NOMO-1 (cell line): ENCODE measurements at regions not wholly inside any gene's neighbourhood (a gene's known extent, or its start where the extent isn't known, plus 50 kb on each side); places are given as distances from the start of the nearest gene placed in this dataset.
"Not testable (repeated sequence)": the region's sequence is repeated elsewhere in the genome, so short reads cannot be mapped to it uniquely, and the experiment has no call there.

Experiments used
- DNase-seq, 2 experiments: peaks; one replicate each; lab custom pipeline; 2025; ENCODE audit not compliant: unreplicated experiment in 2 of 2; lab: John Stamatoyannopoulos, UW

- DNase-seq = no peak
Observed at GRCh38 chr15:87490666-87491065, 765.9 kb downstream of the NTRK3 start.

DNA sequence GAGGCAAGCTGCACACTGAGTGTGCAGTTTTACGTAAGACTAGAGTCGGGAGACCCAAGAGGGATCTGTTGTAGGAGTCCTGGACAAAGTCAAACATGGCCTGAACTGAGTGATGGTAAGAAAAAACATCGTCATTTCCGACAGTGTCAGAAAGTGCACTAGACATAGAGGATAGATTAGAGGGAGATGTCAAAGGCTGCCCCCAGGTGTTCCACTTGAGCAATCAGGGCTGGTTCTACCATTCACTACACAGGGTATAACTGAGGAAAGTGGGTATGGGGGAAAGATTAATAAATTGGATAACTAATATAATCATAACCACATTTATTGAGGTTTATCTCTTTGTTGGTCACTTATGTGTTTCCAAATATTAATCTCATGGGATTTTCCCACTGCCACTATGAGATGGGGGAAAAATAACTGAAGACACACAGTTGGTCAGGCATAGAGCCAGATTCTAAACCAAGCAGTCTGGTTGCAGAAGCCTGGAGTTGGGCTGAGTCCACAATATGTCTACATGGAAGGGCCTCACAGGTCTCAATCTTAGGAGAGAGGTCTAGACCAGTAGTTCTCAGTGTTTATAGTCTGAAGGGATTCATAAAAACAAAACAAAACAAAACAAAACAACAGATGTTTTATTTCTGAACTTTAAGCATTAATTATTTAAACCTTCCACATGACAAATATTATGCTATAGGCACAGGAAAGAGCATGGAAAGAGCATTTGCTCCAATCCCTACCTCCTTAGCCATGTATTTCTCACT, 766.5 kb downstream of the NTRK3 start:
- DNase-seq = no peak

GRCh38 chr15:87489456-87489855, 767.1 kb downstream of the NTRK3 start:
- DNase-seq = no peak

DNA sequence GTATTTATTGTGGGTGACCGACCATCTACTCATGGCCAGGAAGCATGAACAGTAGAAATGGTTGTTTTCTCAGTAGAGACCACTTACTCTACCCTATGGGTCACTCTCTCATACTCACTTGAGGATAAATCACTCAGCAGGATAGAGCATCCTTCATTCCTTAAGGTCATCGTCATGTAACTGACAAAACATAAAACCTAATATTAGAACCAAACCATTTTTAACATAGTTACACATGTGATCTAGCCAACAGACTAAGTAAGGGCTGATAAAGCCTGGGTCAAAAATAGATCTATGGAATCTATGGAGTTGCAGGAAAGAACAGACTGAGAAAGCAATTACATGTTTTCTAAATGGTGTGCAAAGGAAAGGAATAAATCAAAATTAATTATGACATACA, 769.1 kb downstream of the NTRK3 start:
- no peak for DNase-seq

- no peak for DNase-seq
Observed at GRCh38 chr15:87483468-87483867, 773.1 kb downstream of the NTRK3 start.

GRCh38 chr15:87481126-87481525, 775.4 kb downstream of the NTRK3 start:
- no peak for DNase-seq

GRCh38 chr15:87478687-87479072, 777.9 kb downstream of the NTRK3 start:
- no peak for DNase-seq

GRCh38 chr15:87477737-87478686, 778.5 kb downstream of the NTRK3 start:
- DNase-seq = peak in 1 of 2 experiments; percentile 60

- DNase-seq = no peak
Observed at GRCh38 chr15:87477026-87477425, 779.5 kb downstream of the NTRK3 start.

DNA sequence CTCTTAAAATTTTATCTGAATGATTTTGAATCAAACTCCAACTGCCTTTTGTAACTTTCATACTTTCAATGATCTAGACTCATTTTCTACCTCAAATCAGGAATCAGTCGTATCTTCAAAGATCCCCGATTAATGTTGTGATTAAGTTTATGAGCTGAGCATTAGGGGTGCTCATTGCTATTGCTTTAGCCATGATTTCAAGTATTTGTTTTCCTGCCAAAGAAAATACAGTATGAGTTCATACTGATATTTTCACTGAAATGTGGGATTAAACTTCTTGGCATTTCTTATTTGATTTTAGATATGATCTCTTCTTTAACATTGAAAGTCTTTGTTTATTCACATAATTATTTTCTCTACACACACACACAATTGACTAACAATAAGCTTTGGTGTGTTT, 785.6 kb downstream of the NTRK3 start:
- no peak for DNase-seq

- DNase-seq = not testable (repeated sequence)
Observed at GRCh38 chr15:87463956-87464355, 792.6 kb downstream of the NTRK3 start.

DNA sequence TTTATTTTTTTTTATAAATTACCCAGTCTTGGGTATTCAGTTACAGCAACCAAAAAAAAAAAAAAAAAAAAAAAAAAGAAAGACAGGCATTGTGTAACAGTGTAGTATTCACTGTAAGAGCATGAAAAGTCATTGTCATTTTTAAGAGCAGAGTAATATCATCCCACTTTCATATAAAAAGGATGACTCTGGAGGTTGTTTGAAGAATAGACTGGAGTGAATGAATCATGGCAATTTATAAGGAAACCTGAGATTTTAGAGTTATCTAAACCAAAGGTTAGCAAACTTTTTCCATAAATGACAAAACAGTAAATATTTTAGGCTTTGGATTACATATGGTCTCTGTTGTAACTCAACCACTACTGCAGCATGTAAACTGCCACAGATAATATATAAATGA, 794.9 kb downstream of the NTRK3 start:
- DNase-seq = no peak

GRCh38 chr15:87454860-87455259, 801.7 kb downstream of the NTRK3 start:
- DNase-seq = no peak

- DNase-seq = no peak
Observed at GRCh38 chr15:87450314-87450713, 806.2 kb downstream of the NTRK3 start.

GRCh38 chr15:87439090-87439489, 817.4 kb downstream of the NTRK3 start:
- DNase-seq = no peak

DNA sequence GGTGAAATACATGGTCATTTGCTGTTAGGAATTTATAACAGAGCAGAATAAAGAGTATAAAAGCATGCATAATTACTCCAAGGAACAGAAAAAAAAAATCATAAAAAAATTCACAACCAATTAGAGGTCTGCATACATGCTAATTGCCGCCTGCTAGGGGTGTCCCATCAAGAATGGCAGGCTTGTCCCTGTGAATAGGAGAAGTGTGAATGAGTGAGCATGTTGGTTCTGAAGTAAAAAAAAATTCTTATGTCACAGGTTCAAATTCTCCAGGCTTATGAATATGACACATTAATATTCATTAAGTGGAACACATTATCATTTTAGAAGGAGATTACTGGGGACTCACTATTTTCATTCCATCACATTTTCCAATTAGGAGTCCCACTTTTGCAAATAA, 822.7 kb downstream of the NTRK3 start:
- DNase-seq = peak in 1 of 2 experiments; percentile 16

DNA sequence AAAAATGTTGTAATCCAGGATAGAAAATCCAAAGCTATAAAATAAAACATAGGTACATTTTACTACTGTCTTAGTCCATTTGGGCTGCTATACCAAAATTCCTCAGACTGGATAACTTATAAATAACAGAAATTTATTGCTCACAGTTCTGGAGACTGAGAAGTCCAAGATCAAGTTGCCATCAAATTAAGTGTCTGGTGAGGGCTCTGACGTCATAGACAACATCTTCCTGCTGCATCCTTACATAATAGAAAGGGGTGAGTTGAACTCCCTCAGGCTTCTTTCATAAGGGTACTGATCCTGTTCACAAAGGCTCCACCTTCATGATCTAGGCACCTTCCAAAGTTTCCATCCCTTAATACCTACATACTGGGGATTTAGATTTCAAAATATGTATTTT, 826.8 kb downstream of the NTRK3 start:
- no peak for DNase-seq

DNA sequence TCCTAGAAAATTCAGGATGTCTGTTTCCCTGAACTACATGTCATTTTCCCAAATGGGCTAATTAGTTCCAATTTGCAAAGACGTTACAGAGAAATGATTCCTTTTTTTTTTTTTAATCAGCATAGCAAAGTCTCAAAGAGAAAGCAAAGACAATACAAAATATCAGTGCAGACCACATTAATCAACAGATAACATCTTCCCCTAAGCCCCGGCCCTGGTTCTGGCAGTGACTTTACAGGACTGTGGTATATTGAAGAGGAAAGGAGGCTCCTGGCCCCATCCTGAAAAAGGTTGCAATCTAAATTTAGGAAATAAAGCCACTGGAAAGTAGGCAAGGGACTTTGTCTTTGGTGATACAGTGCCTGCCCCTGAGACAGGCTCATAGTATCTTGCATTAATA, 836.5 kb downstream of the NTRK3 start:
- no peak for DNase-seq

DNA sequence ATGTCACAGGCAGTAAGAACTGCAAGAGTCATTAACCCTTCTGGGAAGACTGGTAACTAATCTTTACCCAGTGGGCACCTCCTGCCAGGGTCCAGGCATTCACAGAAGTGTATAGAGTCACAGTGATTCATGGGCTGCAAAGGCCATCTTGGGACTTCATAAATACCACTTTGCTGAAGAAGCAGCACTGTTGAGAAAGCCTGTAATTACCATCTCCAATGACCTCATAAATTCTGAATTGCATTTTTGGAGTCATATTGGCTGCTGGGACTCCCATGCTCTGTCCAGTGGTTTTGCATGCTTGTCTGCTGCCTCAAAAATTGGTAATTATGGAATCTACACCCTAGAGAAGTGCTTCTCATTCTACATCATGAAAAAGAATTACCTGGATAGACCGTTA, 837.2 kb downstream of the NTRK3 start:
- DNase-seq = no peak

- DNase-seq = no peak
Observed at GRCh38 chr15:87416591-87417257, 839.8 kb downstream of the NTRK3 start.

DNA sequence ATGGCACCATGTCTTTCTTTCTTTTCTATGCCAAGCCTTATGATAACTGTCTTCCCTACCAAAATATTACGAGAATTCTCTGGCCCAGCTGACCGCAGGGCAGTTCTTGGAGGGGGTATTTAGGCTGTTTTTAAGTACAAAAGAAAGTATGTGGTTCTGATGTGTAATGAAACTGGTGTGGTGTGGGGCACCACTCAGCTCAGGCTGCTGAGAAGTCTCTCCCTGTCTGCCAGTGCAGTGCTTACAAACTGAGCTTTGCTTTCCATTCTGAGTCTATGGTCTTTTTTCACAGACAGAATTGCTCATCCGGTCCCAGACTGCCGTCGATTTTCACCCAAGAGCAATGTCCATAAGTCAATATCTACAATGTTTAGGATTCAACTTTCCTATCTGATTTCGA, 847.6 kb downstream of the NTRK3 start:
- no peak for DNase-seq
